ENCODE measurements at regions not wholly inside any gene's neighbourhood (a gene's known extent, or its start where the extent isn't known, plus 50 kb on each side); places are given as distances from the start of the nearest gene placed in this dataset.

- H3K4me3 ChIP-seq (ENCODE audit: low read length): peak overlapping the region; percentile 19; the same call in 1 of the 2 replicates
- no peak for TF ChIP-seq ZNF274 (IDR thresholded peaks at IDR 0.05; ENCODE audit: low read depth, low read length)
These were observed 484.2 kb downstream of the BCOR start for GRCh38 chrX:39613482-39613995.

- TF ChIP-seq ZNF274 (IDR thresholded peaks at IDR 0.05; ENCODE audit: low read depth, low read length): no peak
- H3K4me3 ChIP-seq (ENCODE audit: low read length): peak overlapping the region; percentile 19; the same call in 1 of the 2 replicates
These were observed 483.6 kb downstream of the BCOR start for GRCh38 chrX:39613997-39614679.

GRCh38 chrX:39614680-39614998 lies 483.1 kb downstream of the BCOR start:
- no peak for TF ChIP-seq ZNF274 (IDR thresholded peaks at IDR 0.05; ENCODE audit: low read depth, low read length)

GRCh38 chrX:39616098-39616729 lies 481.5 kb downstream of the BCOR start:
- no peak for TF ChIP-seq ZNF274 (IDR thresholded peaks at IDR 0.05; ENCODE audit: low read depth, low read length)
- no peak overlapping the region for H3K4me3 ChIP-seq (ENCODE audit: low read length)

More at GRCh38 chrX:39614680-39614998, 483.1 kb downstream of the BCOR start:
- no peak overlapping the region for H3K4me3 ChIP-seq (ENCODE audit: low read length)

- no peak for TF ChIP-seq ZNF274 (IDR thresholded peaks at IDR 0.05; ENCODE audit: low read depth, low read length)
- no peak overlapping the region for H3K4me3 ChIP-seq (ENCODE audit: low read length)
These were observed 481.0 kb downstream of the BCOR start for GRCh38 chrX:39616731-39617130.

GRCh38 chrX:39618178-39618577 lies 479.6 kb downstream of the BCOR start:
- no peak overlapping the region for H3K4me3 ChIP-seq (ENCODE audit: low read length)
- TF ChIP-seq ZNF274 (IDR thresholded peaks at IDR 0.05; ENCODE audit: low read depth, low read length): no peak

GRCh38 chrX:39619182-39620009 lies 478.4 kb downstream of the BCOR start:
- H3K4me3 ChIP-seq (ENCODE audit: low read length): no peak overlapping the region
- no peak for TF ChIP-seq ZNF274 (IDR thresholded peaks at IDR 0.05; ENCODE audit: low read depth, low read length)

GRCh38 chrX:39624166-39624565 lies 473.6 kb downstream of the BCOR start:
- H3K4me3 ChIP-seq (ENCODE audit: low read length): no peak overlapping the region
- no peak for TF ChIP-seq ZNF274 (IDR thresholded peaks at IDR 0.05; ENCODE audit: low read depth, low read length)

- H3K4me3 ChIP-seq (ENCODE audit: low read length): no peak overlapping the region
- no peak for TF ChIP-seq ZNF274 (IDR thresholded peaks at IDR 0.05; ENCODE audit: low read depth, low read length)
These were observed 471.9 kb downstream of the BCOR start for GRCh38 chrX:39625810-39626209.

- no peak overlapping the region for H3K4me3 ChIP-seq (ENCODE audit: low read length)
- no peak for TF ChIP-seq ZNF274 (IDR thresholded peaks at IDR 0.05; ENCODE audit: low read depth, low read length)
These were observed 471.0 kb downstream of the BCOR start for GRCh38 chrX:39626749-39627148.

- TF ChIP-seq ZNF274 (IDR thresholded peaks at IDR 0.05; ENCODE audit: low read depth, low read length): no peak
- no peak overlapping the region for H3K4me3 ChIP-seq (ENCODE audit: low read length)
These were observed 470.5 kb downstream of the BCOR start for GRCh38 chrX:39627257-39627656.

- no peak for TF ChIP-seq ZNF274 (IDR thresholded peaks at IDR 0.05; ENCODE audit: low read depth, low read length)
- no peak overlapping the region for H3K4me3 ChIP-seq (ENCODE audit: low read length)
These were observed 468.8 kb downstream of the BCOR start for GRCh38 chrX:39629001-39629400.

GRCh38 chrX:39630344-39630743 lies 467.4 kb downstream of the BCOR start:
- TF ChIP-seq ZNF274 (IDR thresholded peaks at IDR 0.05; ENCODE audit: low read depth, low read length): no peak
- H3K4me3 ChIP-seq (ENCODE audit: low read length): no peak overlapping the region
